H1 (cell line): ENCODE measurements at regions not wholly inside any gene's neighbourhood (a gene's known extent, or its start where the extent isn't known, plus 50 kb on each side); places are given as distances from the start of the nearest gene placed in this dataset.

Source experiments
- CTCF ChIA-PET: fragments of 300-600 bp; sonication (Branson Sonifier 250); formaldehyde crosslinking; loops from one replicate; lab custom pipeline; 2021; ENCODE audit not compliant: partially characterized antibody; lab: Charles Lee
- POLR2A ChIA-PET: fragments of 300-600 bp; sonication (Branson Sonifier 250); formaldehyde crosslinking; loops from one replicate; lab custom pipeline; 2021; ENCODE audit warnings: inconsistent platforms; ENCODE audit not compliant: partially characterized antibody; lab: Charles Lee
- DNase-seq, 2 experiments: peaks; one replicate each; pipeline versions ENCODE4 v3.0.0 to v3.0.0-alpha.2; 2010 to 2022; ENCODE audit warnings: low spot score in 2 of 2, low read depth in 1 of 2, mixed read lengths in 1 of 2
- FAIRE-seq: peaks from 2 replicates; lab custom pipeline; 2011; peaks lifted over from hg19 to GRCh38; lab: Jason Lieb, UNC
- H2AFZ ChIP-seq: 2 replicates; pipeline ENCODE4 v1.8.1; 2012; ENCODE audit warnings: low read length, inconsistent platforms
- H2AK5ac ChIP-seq: 2 replicates; pipeline ENCODE4 v1.6.1; 2013; ENCODE audit warnings: low read depth, low read length
- H2BK120ac ChIP-seq: replicated peaks from 2 replicates; pipeline ENCODE3; 2013; ENCODE audit warnings: low read depth, low read length, inconsistent platforms
- H2BK12ac ChIP-seq: 2 replicates; pipeline ENCODE4 v1.6.1; 2013; ENCODE audit warnings: low read depth, low read length
- H2BK15ac ChIP-seq: 2 replicates; pipeline ENCODE4 v1.6.1; 2013; ENCODE audit warnings: low read length
- H2BK20ac ChIP-seq: 2 replicates; pipeline ENCODE4 v1.6.1; 2013; ENCODE audit warnings: low read length
- H2BK5ac ChIP-seq: 2 replicates; pipeline ENCODE4 v1.6.1; 2013; ENCODE audit warnings: low read depth, low read length
- H3K14ac ChIP-seq: 2 replicates; pipeline ENCODE4 v1.6.1; 2013; ENCODE audit warnings: inconsistent platforms; ENCODE audit not compliant: insufficient read length
- H3K18ac ChIP-seq: 2 replicates; pipeline ENCODE4 v1.6.1; 2013; ENCODE audit warnings: low read length; ENCODE audit errors: extremely low read depth
- H3K23ac ChIP-seq: 2 replicates; pipeline ENCODE4 v1.6.1; 2013; ENCODE audit warnings: inconsistent platforms; ENCODE audit not compliant: insufficient read length
- H3K23me2 ChIP-seq: 2 replicates; pipeline ENCODE4 v1.6.1; 2013; ENCODE audit warnings: low read depth, low read length
- H3K27ac ChIP-seq: 2 replicates; pipeline ENCODE4 v1.6.1; 2011; ENCODE audit warnings: low read depth, low read length, inconsistent platforms
- H3K27me3 ChIP-seq, 4 experiments: replicated peaks in 1 of 4; 1 replicate in 1 of 4; 2 replicates in 3 of 4; pipeline versions ENCODE4 v1.6.1 to v1.8.1; 2011 to 2013; ENCODE audit warnings: low read length in 3 of 4, mild to moderate bottlenecking in 3 of 4, inconsistent platforms in 2 of 4, mixed read lengths in 2 of 4, moderate library complexity in 1 of 4; ENCODE audit not compliant: control insufficient read depth in 3 of 4, insufficient read depth in 3 of 4; ENCODE audit errors: extremely low read depth in 1 of 4
- H3K36me3 ChIP-seq, 4 experiments: 2 replicates each; pipeline versions ENCODE4 v1.6.1 to v1.8.1; 2011 to 2013; ENCODE audit warnings: mild to moderate bottlenecking in 4 of 4, low read length in 3 of 4, moderate library complexity in 2 of 4, control low read depth in 1 of 4, inconsistent platforms in 1 of 4; ENCODE audit not compliant: insufficient read depth in 4 of 4, control insufficient read depth in 2 of 4
- H3K4ac ChIP-seq: replicated peaks from 2 replicates; pipeline ENCODE3; 2013; ENCODE audit warnings: low read length, low read depth, mixed read lengths, inconsistent platforms; ENCODE audit not compliant: insufficient read length
- H3K4me1 ChIP-seq, 4 experiments: replicated peaks in 1 of 4; 1 replicate in 1 of 4; 2 replicates in 3 of 4; pipeline versions ENCODE4 v1.6.1 to v1.8.1; 2011 to 2013; ENCODE audit warnings: low read length in 3 of 4, inconsistent platforms in 2 of 4, mixed read lengths in 1 of 4; ENCODE audit not compliant: insufficient read depth in 4 of 4, control insufficient read depth in 3 of 4
- H3K4me2 ChIP-seq, 2 experiments: 2 replicates each; pipeline versions ENCODE4 v1.6.1 to v1.8.1; 2011 to 2013; ENCODE audit warnings: low read depth in 2 of 2, low read length in 2 of 2, control low read depth in 1 of 2, inconsistent platforms in 1 of 2, mild to moderate bottlenecking in 1 of 2; ENCODE audit not compliant: insufficient read depth in 1 of 2
- H3K4me3 ChIP-seq, 4 experiments: fragments of 200-600, 300-600 bp in 1 of 4; sonication (generic), shearing (Covaris generic), sonication (Bioruptor Twin) in 1 of 4; 2 replicates each; pipeline versions ENCODE4 v1.5.1 to v1.8.1; 2011 to 2016; ENCODE audit warnings: low read length in 4 of 4, low read depth in 3 of 4, control low read depth in 2 of 4, inconsistent platforms in 2 of 4, mild to moderate bottlenecking in 2 of 4, mixed read lengths in 1 of 4, moderate library complexity in 1 of 4; ENCODE audit not compliant: insufficient read depth in 2 of 4; ENCODE audit errors: extremely low read depth in 1 of 4
- H3K56ac ChIP-seq: replicated peaks from 2 replicates; pipeline ENCODE3; 2013; ENCODE audit warnings: low read depth, mild to moderate bottlenecking, mixed read lengths, low read length, inconsistent platforms; ENCODE audit not compliant: insufficient read length
- H3K79me1 ChIP-seq: 2 replicates; pipeline ENCODE4 v1.6.1; 2013; ENCODE audit warnings: low read depth, low read length, control low read depth
- H3K79me2 ChIP-seq, 2 experiments: 2 replicates each; pipeline versions ENCODE4 v1.6.1 to v1.8.1; 2012 to 2013; ENCODE audit warnings: low read length in 2 of 2, mild to moderate bottlenecking in 2 of 2, inconsistent platforms in 1 of 2; ENCODE audit not compliant: insufficient read depth in 2 of 2, control insufficient read depth in 1 of 2
- H3K9ac ChIP-seq, 4 experiments: replicated peaks in 1 of 4; 1 replicate in 1 of 4; 2 replicates in 3 of 4; pipeline versions ENCODE4 v1.6.1 to v1.8.1; 2011 to 2013; ENCODE audit warnings: low read depth in 3 of 4, low read length in 3 of 4, control low read depth in 2 of 4, mild to moderate bottlenecking in 2 of 4, moderate library complexity in 2 of 4, inconsistent platforms in 1 of 4; ENCODE audit errors: extremely low read depth in 1 of 4
- H3K9me3 ChIP-seq, 2 experiments: 2 replicates each; pipeline versions ENCODE4 v1.6.1 to v1.8.1; 2012 to 2013; ENCODE audit warnings: mild to moderate bottlenecking in 2 of 2, moderate library complexity in 2 of 2, control low read depth in 1 of 2, inconsistent platforms in 1 of 2, low read depth in 1 of 2, low read length in 1 of 2, mixed read lengths in 1 of 2; ENCODE audit not compliant: insufficient read depth in 2 of 2
- H4K20me1 ChIP-seq, 2 experiments: replicated peaks in 1 of 2; 2 replicates each; pipeline versions ENCODE3 to v1.8.1; 2011 to 2013; ENCODE audit warnings: inconsistent platforms in 2 of 2, low read length in 2 of 2, mild to moderate bottlenecking in 1 of 2; ENCODE audit not compliant: insufficient read depth in 2 of 2, control insufficient read depth in 1 of 2
- H4K5ac ChIP-seq: 2 replicates; pipeline ENCODE4 v1.6.1; 2013; ENCODE audit warnings: low read length, low read depth, mixed read lengths, inconsistent platforms; ENCODE audit not compliant: insufficient read length
- H4K8ac ChIP-seq: 2 replicates; pipeline ENCODE4 v1.8.0; 2013; ENCODE audit warnings: mild to moderate bottlenecking, moderate library complexity, low read length, inconsistent platforms; ENCODE audit not compliant: insufficient read depth; ENCODE audit errors: extremely low read depth
- H4K91ac ChIP-seq: replicated peaks from 2 replicates; pipeline ENCODE3; 2013; ENCODE audit warnings: low read length, mixed read lengths, inconsistent platforms; ENCODE audit not compliant: insufficient read length
- KDM5A ChIP-seq: fragments of 200-600 bp; IDR thresholded peaks from 2 replicates; pipeline ENCODE4 v1.7.1; 2012; ENCODE audit warnings: mild to moderate bottlenecking, low read length, inconsistent platforms, mixed read lengths
- MAFK ChIP-seq: IDR thresholded peaks from 2 replicates; pipeline ENCODE4 v1.6.1; 2012; ENCODE audit warnings: low read depth, mild to moderate bottlenecking, improper control_type of control experiment, low read length
- POLR2A ChIP-seq, 2 experiments: IDR thresholded peaks; 1 replicate in 1 of 2; 2 replicates in 1 of 2; pipeline ENCODE4 v1.6.1; 2011; ENCODE audit warnings: low read depth in 2 of 2, low read length in 2 of 2, mild to moderate bottlenecking in 2 of 2; ENCODE audit errors: control extremely low read depth in 1 of 2
- RBBP5 ChIP-seq: IDR thresholded peaks from 2 replicates; pipeline ENCODE4 v1.7.1; 2012; ENCODE audit warnings: low read depth, mild to moderate bottlenecking, inconsistent platforms, low read length, moderate library complexity, borderline replicate concordance
- SAP30 ChIP-seq: fragments of 300-600 bp; sonication (generic); IDR thresholded peaks from 2 replicates; pipeline ENCODE4 v1.7.1; 2012; ENCODE audit warnings: low read length, moderate library complexity, mild to moderate bottlenecking, inconsistent platforms; ENCODE audit not compliant: insufficient read depth, insufficient replicate concordance
- SIN3A ChIP-seq, 2 experiments: IDR thresholded peaks in 1 of 2; conservative IDR thresholded peaks in 1 of 2; 2 replicates each; pipeline ENCODE4 v1.6.1; 2011 to 2012; ENCODE audit warnings: low read length in 2 of 2, improper control_type of control experiment in 1 of 2, low read depth in 1 of 2, mild to moderate bottlenecking in 1 of 2
- SIX5 ChIP-seq: IDR thresholded peaks from 2 replicates; pipeline ENCODE4 v1.6.1; 2011; ENCODE audit warnings: mild to moderate bottlenecking, low read depth, low read length
- WGBS, 2 experiments: shearing (Covaris generic) in 1 of 2; methylation state at CpG; one replicate each; pipeline versions ENCODE4 v1.1.6 to v1.1.7; 2013 to 2015; ENCODE audit warnings: low lambda C conversion rate in 2 of 2, mixed read lengths in 2 of 2, inconsistent platforms in 1 of 2, low coverage in 1 of 2, missing lambda C conversion rate in 1 of 2; ENCODE audit not compliant: insufficient replicate concordance in 2 of 2, insufficient coverage in 1 of 2, insufficient read length in 1 of 2; ENCODE audit errors: extremely low coverage in 1 of 2, missing lambda C conversion rate in 1 of 2; 5-methylcytosine and 5-hydroxymethylcytosine counted together

GRCh38 chr15:61749169-61749568 is 311.1 kb downstream of the VPS13C start:
- Histone ChIP-seq H3K9ac (no peak overlapping the region), H4K8ac (no peak overlapping the region), H4K91ac (no peak overlapping the region), H3K36me3 (no peaks in the 10 kb centered on the region), H3K4me1 (no peaks in the 10 kb centered on the region), H3K79me1 (no peaks in the 10 kb centered on the region), H3K4me2 (no peak overlapping the region), H3K9me3 (no peaks in the 10 kb centered on the region), H3K14ac (no peak overlapping the region), H2BK5ac (no peak overlapping the region), H3K4me3 (no peak overlapping the region), H2BK12ac (no peak overlapping the region), H3K27ac (no peak overlapping the region), H2BK20ac (no peak overlapping the region), H3K23ac (no peak overlapping the region), H3K56ac (no peak overlapping the region), H2AFZ (no peak overlapping the region), H4K5ac (no peak overlapping the region), H3K4ac (no peak overlapping the region), H2BK15ac (no peak overlapping the region), H3K18ac (no peak overlapping the region), H4K20me1 (peaks cover 0 to 1% of the 10 kb centered on the region in 2 experiments), H3K27me3 (no peaks in the 10 kb centered on the region), H2AK5ac (no peak overlapping the region), H3K23me2 (no peaks in the 10 kb centered on the region), H3K79me2 (no peaks in the 10 kb centered on the region), H2BK120ac (no peak overlapping the region)
- CTCF ChIA-PET, result interaction anchor here (0.8 to 1.1 kb wide), 2 partner anchors 12 to 79 kb away, joined by 3 read pairs; no protein-coding TSS in a partner anchor
- WGBS, 2 experiments, result 82% methylated on average over 7 of the region's 7 CpGs; no CpG with 5 or more reads in 1 of the 2 experiments
- FAIRE-seq (no peak), DNase-seq (no peak)
- POLR2A ChIA-PET, result no interaction called here
- TF ChIP-seq POLR2A (IDR thresholded peaks at IDR 0.05; ENCODE audit: control extremely low read depth in 1 of 2, low read depth in 2 of 2, low read length in 2 of 2) (no peak), RBBP5 (no peak), KDM5A (no peak), SIX5 (no peak), MAFK (no peak), SIN3A (conservative IDR thresholded peaks at IDR 0.05 in 1 of 2, IDR thresholded peaks at IDR 0.05 in 1 of 2; ENCODE audit: low read depth in 1 of 2, low read length in 2 of 2) (no peak), SAP30 (no peak)
